ENCODE measurements at regions not wholly inside any gene's neighbourhood (a gene's known extent, or its start where the extent isn't known, plus 50 kb on each side); places are given as distances from the start of the nearest gene placed in this dataset.

- TF ChIP-seq CTCF (IDR thresholded peaks at IDR 0.05) (no peak), EP300 (IDR thresholded peaks at IDR 0.05) (no peak)
These were observed 57.7 kb upstream of the MAST4 start for GRCh38 chr5:66538531-66538930.
